CD4-positive, alpha-beta memory T cell (primary cell): ENCODE measurements at regions not wholly inside any gene's neighbourhood (a gene's known extent, or its start where the extent isn't known, plus 50 kb on each side); places are given as distances from the start of the nearest gene placed in this dataset.

ENCODE experiments used
- CTCF ChIA-PET: fragments of 350-600 bp; sonication (Branson Sonifier 250); formaldehyde crosslinking; loops from one replicate; lab custom pipeline; 2021; ENCODE audit warnings: inconsistent platforms; ENCODE audit not compliant: partially characterized antibody; lab: Charles Lee
- POLR2A ChIA-PET: fragments of 350-600 bp; sonication (Branson Sonifier 250); formaldehyde crosslinking; loops from one replicate; lab custom pipeline; 2021; ENCODE audit not compliant: partially characterized antibody; lab: Charles Lee
- DNase-seq, 5 donors: peaks; one replicate each; pipeline versions ENCODE4 v3.0.0 to v3.0.0-alpha.2; 2020 to 2022; ENCODE audit warnings: mixed read lengths in 1 of 5
- H3K27ac ChIP-seq: one replicate; pipeline ENCODE4 v1.7.0; 2013; ENCODE audit warnings: low read depth, low read length
- H3K27me3 ChIP-seq: 2 replicates; pipeline ENCODE4 v1.7.0; 2013; ENCODE audit warnings: mild to moderate bottlenecking, low read length, moderate library complexity; ENCODE audit not compliant: insufficient read depth
- H3K36me3 ChIP-seq: 2 replicates; pipeline ENCODE4 v1.7.0; 2013; ENCODE audit warnings: mild to moderate bottlenecking, low read length, moderate library complexity; ENCODE audit not compliant: insufficient read depth
- H3K4me1 ChIP-seq: 2 replicates; pipeline ENCODE4 v1.7.0; 2013; ENCODE audit warnings: mild to moderate bottlenecking, low read length, moderate library complexity; ENCODE audit not compliant: insufficient read depth
- H3K4me3 ChIP-seq, 2 donors: one replicate each; pipeline ENCODE4 v1.7.0; 2013; ENCODE audit warnings: low read length in 2 of 2, mild to moderate bottlenecking in 1 of 2
- H3K9me3 ChIP-seq, 2 donors: one replicate each; pipeline ENCODE4 v1.7.0; 2013; ENCODE audit warnings: low read length in 2 of 2, control low read depth in 1 of 2; ENCODE audit not compliant: control insufficient read depth in 1 of 2
- H3K27ac Mint-ChIP-seq, 7 donors: one replicate each; pipeline ENCODE4 v1.8.0; 2020 to 2021; ENCODE audit warnings: mixed read lengths in 7 of 7, mild to moderate bottlenecking in 6 of 7, inconsistent platforms in 3 of 7, moderate library complexity in 3 of 7
- H3K27me3 Mint-ChIP-seq, 2 donors: one replicate each; pipeline ENCODE4 v1.8.0; 2020 to 2021; ENCODE audit warnings: mixed read lengths in 2 of 2
- H3K36me3 Mint-ChIP-seq, 2 donors: one replicate each; pipeline ENCODE4 v1.8.0; 2020 to 2021; ENCODE audit warnings: mixed read lengths in 2 of 2, inconsistent platforms in 1 of 2, mild to moderate bottlenecking in 1 of 2
- H3K4me1 Mint-ChIP-seq, 4 donors: one replicate each; pipeline ENCODE4 v1.8.0; 2020 to 2021; ENCODE audit warnings: mixed read lengths in 4 of 4, mild to moderate bottlenecking in 1 of 4
- H3K4me3 Mint-ChIP-seq, 8 donors: one replicate each; pipeline ENCODE4 v1.8.0; 2020 to 2021; ENCODE audit warnings: mixed read lengths in 8 of 8, mild to moderate bottlenecking in 7 of 8, moderate library complexity in 6 of 8, inconsistent platforms in 3 of 8
- H3K9me3 Mint-ChIP-seq, 8 donors: one replicate each; pipeline ENCODE4 v1.8.0; 2020 to 2021; ENCODE audit warnings: mixed read lengths in 8 of 8, mild to moderate bottlenecking in 5 of 8, inconsistent platforms in 3 of 8, moderate library complexity in 1 of 8
- intact Hi-C: fragments of 100-400 bp; cut with micrococcal nuclease; formaldehyde crosslinking; loops from one replicate; pipeline ENCODE4 v1.15.1; 2023

DNA sequence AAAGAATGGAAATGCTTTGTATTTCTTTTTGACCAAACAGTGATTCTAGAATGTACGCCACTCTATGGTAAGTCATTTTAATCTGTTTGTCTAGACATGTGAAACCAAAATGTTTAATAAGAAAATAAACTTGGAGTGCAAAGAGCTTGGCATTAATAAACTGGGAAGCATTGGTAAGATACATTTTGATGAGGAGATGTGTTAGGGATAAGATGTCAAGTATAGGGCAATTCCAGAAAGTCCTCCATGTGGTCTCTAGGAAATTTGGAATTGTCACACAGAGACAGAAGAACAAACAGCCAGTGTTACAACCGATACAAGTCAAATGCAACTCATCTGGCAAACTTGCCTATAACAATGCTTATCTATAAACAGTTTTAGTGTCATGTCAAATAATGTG, 410.7 kb upstream of the SEMA3A start:
- intact Hi-C loops: no loop called here
- H3K9me3 ChIP-seq: peaks cover 0 to 4% of the 10 kb centered on the region in 2 donors
- no peaks in the 10 kb centered on the region for H3K36me3 ChIP-seq
- H3K4me1 ChIP-seq: no peaks in the 10 kb centered on the region
- Mint-ChIP-seq H3K27ac (no peak overlapping the region), H3K4me3 (no peak overlapping the region), H3K27me3 (no peaks in the 10 kb centered on the region), H3K36me3 (no peaks in the 10 kb centered on the region), H3K9me3 (peaks cover 5 to 24% (median 12%) of the 10 kb centered on the region in 8 donors), H3K4me1 (no peaks in the 10 kb centered on the region)
- ChIA-PET POLR2A (no interaction called here), CTCF (no interaction called here)
- no peaks in the 10 kb centered on the region for H3K27me3 ChIP-seq
- no peak for DNase-seq
- no peak overlapping the region for H3K4me3 ChIP-seq
- no peak overlapping the region for H3K27ac ChIP-seq

DNA sequence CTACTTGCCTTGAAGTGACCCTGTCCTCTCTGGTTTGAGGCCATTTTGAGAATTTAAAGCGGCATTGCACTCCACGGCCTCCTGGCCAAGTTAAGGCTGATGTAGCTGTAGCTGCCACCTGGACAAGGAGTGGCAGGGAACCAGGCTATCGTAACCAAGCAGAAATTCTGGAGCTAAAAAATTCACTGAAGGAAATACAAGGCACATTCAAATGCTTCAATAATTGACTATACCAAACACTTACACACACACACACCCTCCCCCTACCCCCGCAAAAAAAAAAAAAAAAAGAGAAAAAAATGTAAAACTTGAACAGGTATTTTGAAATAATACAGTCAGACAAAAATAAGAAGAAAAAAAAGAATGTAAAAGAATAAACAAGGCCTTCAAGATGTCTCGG, 409.0 kb upstream of the SEMA3A start:
- Mint-ChIP-seq H3K4me1 (no peaks in the 10 kb centered on the region), H3K36me3 (no peaks in the 10 kb centered on the region), H3K27me3 (no peaks in the 10 kb centered on the region), H3K27ac (no peak overlapping the region), H3K9me3 (peaks cover 5 to 22% (median 10%) of the 10 kb centered on the region in 8 donors), H3K4me3 (no peak overlapping the region)
- CTCF ChIA-PET: no interaction called here
- DNase-seq: no peak
- H3K9me3 ChIP-seq: peaks cover 0 to 4% of the 10 kb centered on the region in 2 donors
- POLR2A ChIA-PET: no interaction called here
- H3K4me1 ChIP-seq: no peaks in the 10 kb centered on the region
- no peaks in the 10 kb centered on the region for H3K36me3 ChIP-seq
- intact Hi-C loops: no loop called here
- no peak overlapping the region for H3K27ac ChIP-seq
- no peak overlapping the region for H3K4me3 ChIP-seq
- no peaks in the 10 kb centered on the region for H3K27me3 ChIP-seq

DNA sequence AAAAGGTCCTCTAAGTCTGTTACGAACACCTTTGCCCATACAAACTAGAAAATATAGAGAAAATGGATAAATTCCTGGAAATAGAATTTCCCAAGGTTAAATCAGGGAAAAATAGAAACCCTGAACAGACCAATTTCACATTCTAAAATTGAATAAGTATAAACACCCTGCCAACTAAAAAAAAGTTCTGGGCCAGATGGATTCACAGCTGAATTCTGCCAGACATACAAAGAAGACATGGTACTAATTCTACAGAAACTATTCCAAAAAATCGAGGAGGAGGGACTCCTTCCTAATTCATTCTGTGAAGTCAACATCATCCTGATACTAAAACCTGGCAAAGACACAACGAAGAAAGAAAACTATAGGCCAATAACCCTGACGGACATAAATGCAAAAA, 400.4 kb upstream of the SEMA3A start:
- CTCF ChIA-PET: no interaction called here
- no peak overlapping the region for H3K27ac Mint-ChIP-seq
- no peaks in the 10 kb centered on the region for H3K27me3 Mint-ChIP-seq
- no peak overlapping the region for H3K27ac ChIP-seq
- H3K4me3 ChIP-seq: no peak overlapping the region
- no peaks in the 10 kb centered on the region for H3K36me3 ChIP-seq
- intact Hi-C loops: no loop called here
- H3K9me3 Mint-ChIP-seq: peaks cover 0 to 23% (median 8%) of the 10 kb centered on the region in 8 donors
- no peak for DNase-seq
- no peaks in the 10 kb centered on the region for H3K4me1 Mint-ChIP-seq
- no peak overlapping the region for H3K4me3 Mint-ChIP-seq
- no peaks in the 10 kb centered on the region for H3K27me3 ChIP-seq
- POLR2A ChIA-PET: no interaction called here
- H3K9me3 ChIP-seq: no peaks in the 10 kb centered on the region
- no peaks in the 10 kb centered on the region for H3K36me3 Mint-ChIP-seq
- H3K4me1 ChIP-seq: no peaks in the 10 kb centered on the region

GRCh38 chr7:84591897-84592296, 397.3 kb upstream of the SEMA3A start:
- Mint-ChIP-seq H3K4me1 (no peaks in the 10 kb centered on the region), H3K9me3 (peaks cover 0 to 17% (median 11%) of the 10 kb centered on the region in 8 donors), H3K36me3 (no peaks in the 10 kb centered on the region), H3K4me3 (no peak overlapping the region), H3K27me3 (no peaks in the 10 kb centered on the region), H3K27ac (no peak overlapping the region)
- H3K27ac ChIP-seq: no peak overlapping the region
- H3K4me1 ChIP-seq: no peaks in the 10 kb centered on the region
- no peaks in the 10 kb centered on the region for H3K27me3 ChIP-seq
- no peaks in the 10 kb centered on the region for H3K9me3 ChIP-seq
- POLR2A ChIA-PET: no interaction called here
- DNase-seq: no peak
- H3K4me3 ChIP-seq: no peak overlapping the region
- CTCF ChIA-PET: no interaction called here
- no peaks in the 10 kb centered on the region for H3K36me3 ChIP-seq
- intact Hi-C loops: no loop called here

- no peak overlapping the region for H3K4me3 ChIP-seq
- no peak for DNase-seq
- Mint-ChIP-seq H3K27me3 (no peaks in the 10 kb centered on the region), H3K4me1 (no peaks in the 10 kb centered on the region), H3K9me3 (peaks cover 2 to 12% (median 8%) of the 10 kb centered on the region in 8 donors), H3K27ac (no peak overlapping the region), H3K4me3 (no peak overlapping the region), H3K36me3 (no peaks in the 10 kb centered on the region)
- H3K4me1 ChIP-seq: no peaks in the 10 kb centered on the region
- POLR2A ChIA-PET: no interaction called here
- no peaks in the 10 kb centered on the region for H3K36me3 ChIP-seq
- H3K27me3 ChIP-seq: no peaks in the 10 kb centered on the region
- CTCF ChIA-PET: no interaction called here
- intact Hi-C loops: no loop called here
- H3K27ac ChIP-seq: no peak overlapping the region
- no peaks in the 10 kb centered on the region for H3K9me3 ChIP-seq
These were observed 394.4 kb upstream of the SEMA3A start for GRCh38 chr7:84589012-84589411.

DNA sequence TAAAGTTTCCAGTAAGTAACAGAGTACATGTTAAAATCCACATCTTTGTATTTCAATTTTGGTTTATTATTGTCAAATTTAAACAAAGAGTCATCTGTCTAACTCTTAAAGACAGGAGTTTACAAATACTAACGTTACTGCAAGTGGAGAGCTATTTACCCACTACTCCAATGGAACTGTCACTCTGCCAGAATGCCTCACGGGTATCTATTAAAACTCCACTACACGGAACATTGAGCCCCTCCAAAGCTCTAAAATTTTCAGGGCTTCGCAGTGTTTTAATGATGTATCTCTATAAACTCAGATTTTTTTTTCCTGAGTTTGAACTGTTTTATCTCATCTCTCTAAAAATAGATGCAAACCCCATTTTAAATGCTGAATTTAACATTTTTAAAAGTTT, 388.7 kb upstream of the SEMA3A start:
- Mint-ChIP-seq H3K4me3 (no peak overlapping the region), H3K4me1 (no peaks in the 10 kb centered on the region), H3K27me3 (no peaks in the 10 kb centered on the region), H3K9me3 (peaks cover 0 to 3% (median under 1%) of the 10 kb centered on the region in 8 donors), H3K27ac (no peak overlapping the region), H3K36me3 (no peaks in the 10 kb centered on the region)
- CTCF ChIA-PET: no interaction called here
- Histone ChIP-seq H3K27ac (no peak overlapping the region), H3K36me3 (no peaks in the 10 kb centered on the region), H3K9me3 (no peaks in the 10 kb centered on the region), H3K4me1 (no peaks in the 10 kb centered on the region), H3K4me3 (no peak overlapping the region), H3K27me3 (no peaks in the 10 kb centered on the region)
- POLR2A ChIA-PET: no interaction called here
- DNase-seq: no peak
- intact Hi-C loops: no loop called here

GRCh38 chr7:84582747-84583146, 388.2 kb upstream of the SEMA3A start:
- ChIA-PET POLR2A (no interaction called here), CTCF (no interaction called here)
- Mint-ChIP-seq H3K27me3 (no peaks in the 10 kb centered on the region), H3K36me3 (no peaks in the 10 kb centered on the region), H3K4me1 (no peaks in the 10 kb centered on the region), H3K27ac (no peak overlapping the region), H3K4me3 (no peak overlapping the region), H3K9me3 (peaks cover 0 to 3% (median 0%) of the 10 kb centered on the region in 8 donors)
- H3K27ac ChIP-seq: no peak overlapping the region
- no peak for DNase-seq
- H3K4me1 ChIP-seq: no peaks in the 10 kb centered on the region
- no peak overlapping the region for H3K4me3 ChIP-seq
- intact Hi-C loops: no loop called here
- no peaks in the 10 kb centered on the region for H3K27me3 ChIP-seq
- no peaks in the 10 kb centered on the region for H3K36me3 ChIP-seq
- no peaks in the 10 kb centered on the region for H3K9me3 ChIP-seq

DNA sequence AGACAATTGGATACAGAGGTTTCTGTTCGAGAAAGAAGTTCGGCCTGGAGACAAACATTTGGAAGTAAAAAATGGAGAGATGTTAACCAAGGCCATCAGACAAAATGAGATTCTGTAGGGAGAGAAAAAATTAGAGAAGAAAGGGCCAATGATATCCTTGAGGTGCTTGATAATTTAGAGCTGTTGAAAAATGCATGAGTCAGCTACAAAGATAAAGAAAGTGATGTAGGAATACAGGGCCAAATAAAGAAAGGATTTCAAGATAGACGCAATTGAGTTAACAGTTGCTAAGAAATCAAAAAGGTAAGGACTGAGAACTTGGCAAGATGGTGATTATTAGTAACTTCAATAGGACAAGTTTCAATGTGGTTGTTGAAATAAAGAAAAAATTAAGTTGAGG, 384.2 kb upstream of the SEMA3A start:
- POLR2A ChIA-PET: no interaction called here

More for the DNA sequence above, 384.2 kb upstream of the SEMA3A start:
- Histone ChIP-seq H3K27me3 (no peaks in the 10 kb centered on the region), H3K4me1 (no peaks in the 10 kb centered on the region), H3K27ac (no peak overlapping the region), H3K4me3 (no peak overlapping the region), H3K9me3 (no peaks in the 10 kb centered on the region), H3K36me3 (no peaks in the 10 kb centered on the region)
- no peak for DNase-seq
- Mint-ChIP-seq H3K36me3 (no peaks in the 10 kb centered on the region), H3K9me3 (peaks cover 0 to 3% (median 0%) of the 10 kb centered on the region in 8 donors), H3K27me3 (no peaks in the 10 kb centered on the region), H3K27ac (no peak overlapping the region), H3K4me3 (no peak overlapping the region), H3K4me1 (no peaks in the 10 kb centered on the region)
- CTCF ChIA-PET: no interaction called here
- intact Hi-C loops: no loop called here
